Neural progenitor cell (in vitro differentiated cells): ENCODE measurements at regions not wholly inside any gene's neighbourhood (a gene's known extent, or its start where the extent isn't known, plus 50 kb on each side); places are given as distances from the start of the nearest gene placed in this dataset.
A peak's percentile ranks its signal among the peaks of the same experiment; 100 is the strongest.

Experiments
- DNase-seq: peaks from one replicate; pipeline ENCODE4 v3.0.0-alpha.2; 2016; ENCODE audit warnings: low spot score
- H2AFZ ChIP-seq: fragments of 200-600 bp; sonication (generic); replicated peaks from 2 replicates; pipeline ENCODE4 v1.6.1; 2016; ENCODE audit warnings: antibody characterized with exemption
- H3F3A ChIP-seq: fragments of 200-600 bp; sonication (generic); 2 replicates; pipeline ENCODE4 v1.6.1; 2016; ENCODE audit warnings: antibody characterized with exemption, low read depth
- H3K27ac ChIP-seq: fragments of 200-600 bp; sonication (generic); 2 replicates; pipeline ENCODE4 v1.5.1; 2016; ENCODE audit warnings: mild to moderate bottlenecking
- H3K27me3 ChIP-seq: fragments of 200-600 bp; sonication (generic); 2 replicates; pipeline ENCODE4 v1.6.1; 2016; ENCODE audit warnings: mild to moderate bottlenecking, moderate library complexity
- H3K36me3 ChIP-seq: fragments of 200-600 bp; sonication (generic); 2 replicates; pipeline ENCODE4 v1.5.1; 2016
- H3K4me1 ChIP-seq: fragments of 200-600 bp; sonication (generic); 2 replicates; pipeline ENCODE4 v1.6.1; 2016; ENCODE audit warnings: mixed run types
- H3K4me2 ChIP-seq: fragments of 200-600 bp; sonication (generic); 2 replicates; pipeline ENCODE4 v1.6.1; 2016
- H3K4me3 ChIP-seq: fragments of 200-600 bp; sonication (generic); 2 replicates; pipeline ENCODE4 v1.5.1; 2016
- H3K79me2 ChIP-seq: fragments of 200-600 bp; sonication (generic); 2 replicates; pipeline ENCODE4 v1.6.1; 2016; ENCODE audit warnings: low read depth
- H3K9ac ChIP-seq: fragments of 200-600 bp; sonication (generic); 2 replicates; pipeline ENCODE4 v1.6.1; 2016
- H3K9me3 ChIP-seq: fragments of 200-600 bp; sonication (generic); 2 replicates; pipeline ENCODE4 v1.5.1; 2016; ENCODE audit warnings: low read depth
- H4K20me1 ChIP-seq: fragments of 200-600 bp; sonication (generic); 2 replicates; pipeline ENCODE4 v1.6.1; 2016; ENCODE audit warnings: low read depth
- H3K27ac Mint-ChIP-seq: 3 replicates; pipeline ENCODE4 v1.8.0; 2021; ENCODE audit warnings: mixed read lengths
- H3K27me3 Mint-ChIP-seq: 2 replicates; pipeline ENCODE4 v1.8.0; 2022; ENCODE audit warnings: low read depth, mild to moderate bottlenecking, inconsistent platforms, moderate library complexity, mixed read lengths; ENCODE audit not compliant: insufficient read depth
- H3K36me3 Mint-ChIP-seq: 3 replicates; pipeline ENCODE4 v1.8.0; 2021; ENCODE audit warnings: mixed read lengths
- H3K4me1 Mint-ChIP-seq: 3 replicates; pipeline ENCODE4 v1.8.0; 2021; ENCODE audit warnings: mixed read lengths
- H3K4me3 Mint-ChIP-seq: 3 replicates; pipeline ENCODE4 v1.8.0; 2021; ENCODE audit warnings: mild to moderate bottlenecking, moderate library complexity, mixed read lengths
- H3K9me3 Mint-ChIP-seq: 3 replicates; pipeline ENCODE4 v1.8.0; 2020; ENCODE audit warnings: mixed read lengths
- EZH2 ChIP-seq: fragments of 200-600 bp; sonication (generic); IDR thresholded peaks from 2 replicates; pipeline ENCODE4 v1.6.1; 2017; ENCODE audit warnings: antibody characterized with exemption, mild to moderate bottlenecking, moderate library complexity
- EZH2phosphoT487 ChIP-seq: fragments of 200-600 bp; sonication (generic); IDR thresholded peaks from 2 replicates; pipeline ENCODE4 v1.6.1; 2017; ENCODE audit warnings: antibody characterized with exemption
- TF ChIP-seq, protein P1 (sequence below): fragments of 200-600 bp; sonication (generic); IDR thresholded peaks from 2 replicates; pipeline ENCODE4 v1.5.1; 2017; ENCODE audit warnings: antibody characterized with exemption, mild to moderate bottlenecking

DNA sequence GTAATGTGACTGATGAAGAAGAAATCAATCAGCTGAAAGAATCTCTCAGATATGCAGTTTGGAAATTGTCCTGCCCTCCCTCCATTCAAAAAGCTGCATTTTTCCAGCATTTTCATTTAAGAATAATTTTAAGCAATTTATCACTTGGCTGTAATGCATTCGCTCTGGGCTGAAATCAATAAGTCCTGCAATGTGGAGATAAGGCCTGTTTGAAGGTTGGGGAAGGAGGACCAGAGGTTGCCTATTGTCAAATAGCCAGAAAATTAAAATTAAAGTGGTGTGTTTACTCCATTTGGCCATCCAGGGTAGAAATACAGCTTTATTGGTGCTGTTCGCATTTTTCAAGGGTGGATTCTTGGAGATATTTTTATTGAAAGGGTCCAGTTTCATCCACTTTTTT, 187.6 kb upstream of the NFIA start:
- Histone ChIP-seq H3K9me3 (no peaks in the 10 kb centered on the region), H3K4me1 (peaks cover 70% of the 10 kb centered on the region), H3K36me3 (no peaks in the 10 kb centered on the region), H3K27me3 (no peaks in the 10 kb centered on the region), H4K20me1 (no peaks in the 10 kb centered on the region), H3F3A (peaks cover 43% of the 10 kb centered on the region), H3K4me3 (no peak overlapping the region), H3K9ac (no peak overlapping the region), H3K4me2 (peak overlapping the region; percentile 63), H3K79me2 (no peaks in the 10 kb centered on the region), H3K27ac (peak overlapping the region; percentile 83), H2AFZ (peak overlapping the region; percentile 65)
- H3K4me3 Mint-ChIP-seq = no peak overlapping the region
- no peaks in the 10 kb centered on the region for H3K36me3 Mint-ChIP-seq
- no peak for DNase-seq
- TF ChIP-seq, protein P1, sequence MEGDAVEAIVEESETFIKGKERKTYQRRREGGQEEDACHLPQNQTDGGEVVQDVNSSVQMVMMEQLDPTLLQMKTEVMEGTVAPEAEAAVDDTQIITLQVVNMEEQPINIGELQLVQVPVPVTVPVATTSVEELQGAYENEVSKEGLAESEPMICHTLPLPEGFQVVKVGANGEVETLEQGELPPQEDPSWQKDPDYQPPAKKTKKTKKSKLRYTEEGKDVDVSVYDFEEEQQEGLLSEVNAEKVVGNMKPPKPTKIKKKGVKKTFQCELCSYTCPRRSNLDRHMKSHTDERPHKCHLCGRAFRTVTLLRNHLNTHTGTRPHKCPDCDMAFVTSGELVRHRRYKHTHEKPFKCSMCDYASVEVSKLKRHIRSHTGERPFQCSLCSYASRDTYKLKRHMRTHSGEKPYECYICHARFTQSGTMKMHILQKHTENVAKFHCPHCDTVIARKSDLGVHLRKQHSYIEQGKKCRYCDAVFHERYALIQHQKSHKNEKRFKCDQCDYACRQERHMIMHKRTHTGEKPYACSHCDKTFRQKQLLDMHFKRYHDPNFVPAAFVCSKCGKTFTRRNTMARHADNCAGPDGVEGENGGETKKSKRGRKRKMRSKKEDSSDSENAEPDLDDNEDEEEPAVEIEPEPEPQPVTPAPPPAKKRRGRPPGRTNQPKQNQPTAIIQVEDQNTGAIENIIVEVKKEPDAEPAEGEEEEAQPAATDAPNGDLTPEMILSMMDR = no peak
- TF ChIP-seq EZH2 (no peak), EZH2phosphoT487 (no peak)
- H3K4me1 Mint-ChIP-seq = peaks cover 65% of the 10 kb centered on the region
- peaks cover 5% of the 10 kb centered on the region for H3K27me3 Mint-ChIP-seq
- H3K9me3 Mint-ChIP-seq = no peaks in the 10 kb centered on the region
- peak overlapping the region; percentile 94 for H3K27ac Mint-ChIP-seq

DNA sequence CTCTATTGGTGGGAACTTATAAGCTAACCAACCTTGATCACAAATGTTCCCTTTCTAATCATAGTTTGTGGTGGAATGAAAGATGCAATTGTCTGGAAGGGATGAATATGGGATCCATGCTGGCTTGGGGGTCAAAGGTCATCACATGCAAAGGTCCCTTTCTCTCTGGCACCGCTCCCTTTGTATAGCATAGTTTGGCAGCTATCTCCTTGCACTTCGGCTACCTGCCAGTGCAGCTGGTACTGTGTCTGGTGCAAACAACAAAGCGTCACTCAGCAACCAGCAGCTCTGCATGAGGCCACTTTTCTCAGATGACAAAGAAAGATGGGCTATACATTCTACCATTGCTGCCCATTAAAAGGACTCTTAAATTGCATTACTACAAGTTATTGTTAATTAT, 188.2 kb upstream of the NFIA start:
- Mint-ChIP-seq H3K4me1 (peaks cover 65% of the 10 kb centered on the region), H3K27me3 (peaks cover 4% of the 10 kb centered on the region), H3K9me3 (no peaks in the 10 kb centered on the region), H3K4me3 (peak overlapping the region; percentile 41), H3K27ac (peak overlapping the region; percentile 91), H3K36me3 (no peaks in the 10 kb centered on the region)
- H3K9ac ChIP-seq = no peak overlapping the region
- no peaks in the 10 kb centered on the region for H4K20me1 ChIP-seq
- TF ChIP-seq, protein P1 = no peak
- no peak for TF ChIP-seq EZH2
- TF ChIP-seq EZH2phosphoT487 = no peak
- no peak overlapping the region for H2AFZ ChIP-seq
- no peaks in the 10 kb centered on the region for H3K79me2 ChIP-seq
- no peaks in the 10 kb centered on the region for H3K36me3 ChIP-seq
- peak; percentile 51 for DNase-seq
- H3K4me1 ChIP-seq = peaks cover 70% of the 10 kb centered on the region
- H3K27me3 ChIP-seq = no peaks in the 10 kb centered on the region
- no peak overlapping the region for H3K4me3 ChIP-seq
- H3K27ac ChIP-seq = peak overlapping the region; percentile 14
- peak overlapping the region; percentile 63 for H3K4me2 ChIP-seq
- H3K9me3 ChIP-seq = no peaks in the 10 kb centered on the region
- H3F3A ChIP-seq = peaks cover 43% of the 10 kb centered on the region

DNA sequence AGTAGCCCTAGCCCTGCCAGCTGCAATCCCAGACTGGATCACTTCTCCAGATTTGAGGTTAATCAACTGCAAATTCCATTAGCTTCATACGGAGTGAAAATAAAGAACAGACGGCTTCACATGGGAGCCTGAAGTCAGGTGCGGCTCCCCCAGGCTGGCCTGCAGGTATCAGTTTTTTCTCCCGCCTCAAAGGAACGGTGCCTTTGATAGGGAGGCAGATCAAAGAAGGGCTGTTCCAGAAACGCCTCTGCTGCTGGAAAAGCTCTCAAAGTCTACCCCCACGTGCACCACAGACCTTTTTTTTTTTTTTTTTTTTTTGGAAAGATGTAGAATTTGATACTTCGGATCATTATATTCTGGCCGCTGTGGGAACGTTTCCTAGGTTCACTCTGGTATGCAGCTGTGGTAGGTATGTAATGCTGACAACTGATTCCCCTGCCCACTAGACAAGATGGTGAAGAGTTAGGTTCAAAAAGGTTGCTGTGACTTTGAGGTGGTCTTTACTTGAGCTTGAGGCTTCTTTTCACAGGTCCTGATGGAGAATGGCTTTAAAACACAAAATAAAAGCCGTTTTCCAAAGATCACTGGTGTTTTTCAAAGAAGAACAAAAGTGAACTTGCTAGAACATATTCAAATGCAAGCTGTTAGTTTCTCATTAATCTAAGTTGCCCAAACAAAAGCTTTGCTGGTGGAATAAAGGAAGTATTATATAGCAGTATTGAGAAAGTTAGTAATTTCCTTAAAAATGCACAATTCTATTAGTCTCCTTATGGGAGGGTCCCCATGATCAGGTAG, 189.0 kb upstream of the NFIA start:
- no peak for TF ChIP-seq EZH2phosphoT487
- no peak for TF ChIP-seq EZH2
- TF ChIP-seq, protein P1 = no peak
- peak overlapping the region; percentile 78 for H3K27ac Mint-ChIP-seq
- H3K4me3 Mint-ChIP-seq = no peak overlapping the region

More for the DNA sequence above, 189.0 kb upstream of the NFIA start:
- Histone ChIP-seq H3K4me2 (peak overlapping the region; percentile 63), H3F3A (peaks cover 43% of the 10 kb centered on the region), H3K79me2 (no peaks in the 10 kb centered on the region), H3K9me3 (no peaks in the 10 kb centered on the region), H4K20me1 (no peaks in the 10 kb centered on the region), H3K9ac (no peak overlapping the region), H3K27me3 (no peaks in the 10 kb centered on the region), H3K4me3 (no peak overlapping the region), H2AFZ (no peak overlapping the region), H3K4me1 (peaks cover 70% of the 10 kb centered on the region), H3K27ac (peak overlapping the region; percentile 5), H3K36me3 (no peaks in the 10 kb centered on the region)
- no peak for DNase-seq
- Mint-ChIP-seq H3K4me1 (peaks cover 69% of the 10 kb centered on the region), H3K36me3 (no peaks in the 10 kb centered on the region), H3K9me3 (no peaks in the 10 kb centered on the region), H3K27me3 (peaks cover 3% of the 10 kb centered on the region)
